Activated T-cell treated with anti-CD3 and anti-CD28 coated beads, Interleukin-2, amount 50 U/mL, for 48 hours (primary cell): ENCODE measurements at regions not wholly inside any gene's neighbourhood (a gene's known extent, or its start where the extent isn't known, plus 50 kb on each side); places are given as distances from the start of the nearest gene placed in this dataset.
"Not testable (repeated sequence)": the region's sequence is repeated elsewhere in the genome, so short reads cannot be mapped to it uniquely, and the experiment has no call there.

Experiments used
- DNase-seq, 2 experiments: peaks; one replicate each; pipeline ENCODE4 v3.0.0-alpha.2; 2020

GRCh38 chr10:38364073-38364472, 269.9 kb downstream of the ZNF37A start:
- DNase-seq = not testable (repeated sequence)

DNA sequence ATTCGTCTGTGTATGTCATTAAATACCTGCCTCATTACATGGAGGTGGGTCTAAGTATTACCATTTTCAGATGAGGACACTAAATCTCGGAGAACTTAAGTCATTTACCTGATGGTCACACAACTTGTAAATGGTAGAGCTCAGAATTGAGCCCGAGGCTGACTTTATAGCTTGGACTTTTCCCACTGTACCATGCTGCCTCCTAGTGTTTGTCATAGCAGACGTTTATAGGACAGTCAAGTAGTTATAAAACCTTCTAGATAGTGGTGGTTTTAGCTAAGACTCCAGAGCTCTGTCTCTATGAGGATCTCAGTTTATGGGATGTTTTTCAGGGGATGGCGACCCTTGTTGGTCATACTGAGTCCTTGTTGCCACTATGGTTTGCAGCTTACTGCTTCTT, 271.8 kb downstream of the ZNF37A start:
- not testable (repeated sequence) for DNase-seq

DNA sequence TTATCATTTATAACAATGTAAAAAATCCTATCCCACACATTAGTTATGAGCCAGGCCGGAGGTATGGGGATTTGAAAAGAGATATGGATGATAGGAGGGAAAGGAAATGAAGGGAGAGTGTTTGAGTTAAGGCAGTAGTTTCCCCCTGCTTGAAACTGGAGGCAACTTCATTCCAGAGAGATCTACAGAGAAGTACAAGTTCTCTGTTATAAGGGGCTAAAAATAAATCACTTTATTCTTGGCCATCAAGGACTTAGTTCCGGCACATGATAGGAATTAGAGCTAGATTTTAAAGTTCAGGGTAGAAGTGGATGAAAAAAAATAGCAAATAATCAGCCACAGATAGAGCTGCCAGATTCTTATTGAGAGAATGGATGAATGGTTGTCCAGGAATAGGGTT, 289.7 kb downstream of the ZNF37A start:
- not testable (repeated sequence) for DNase-seq

GRCh38 chr10:38386869-38387268, 292.7 kb downstream of the ZNF37A start:
- not testable (repeated sequence) for DNase-seq

DNA sequence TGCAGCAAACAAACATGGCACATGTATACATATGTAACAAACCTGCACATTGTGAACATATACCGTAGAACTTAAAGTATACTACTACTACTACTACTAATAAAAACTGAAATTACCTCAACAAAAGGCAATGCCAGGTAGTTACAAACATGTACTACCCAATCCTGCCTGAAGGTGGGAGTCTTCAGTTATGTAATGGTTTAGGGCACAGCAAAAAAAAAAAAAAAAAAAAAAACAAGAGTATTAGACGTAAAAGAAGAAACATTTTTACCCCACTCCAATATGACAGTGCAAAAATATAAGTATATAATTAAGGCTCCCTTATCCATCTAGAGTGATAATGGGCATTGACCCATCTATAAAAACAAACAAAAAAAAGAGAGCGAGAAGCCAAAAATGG, 296.6 kb downstream of the ZNF37A start:
- not testable (repeated sequence) for DNase-seq

GRCh38 chr10:38395465-38395864, 301.3 kb downstream of the ZNF37A start:
- DNase-seq = not testable (repeated sequence)

- not testable (repeated sequence) for DNase-seq
Observed at GRCh38 chr10:38396178-38396954, 302.2 kb downstream of the ZNF37A start.

- not testable (repeated sequence) for DNase-seq
Observed at GRCh38 chr10:38401565-38401964, 307.4 kb downstream of the ZNF37A start.

GRCh38 chr10:38402442-38403346, 308.6 kb downstream of the ZNF37A start:
- DNase-seq = peak; percentile 87 to 92

- DNase-seq = peak in 1 of 2 experiments; percentile 15
Observed at GRCh38 chr10:38403347-38404117, 309.4 kb downstream of the ZNF37A start.

DNA sequence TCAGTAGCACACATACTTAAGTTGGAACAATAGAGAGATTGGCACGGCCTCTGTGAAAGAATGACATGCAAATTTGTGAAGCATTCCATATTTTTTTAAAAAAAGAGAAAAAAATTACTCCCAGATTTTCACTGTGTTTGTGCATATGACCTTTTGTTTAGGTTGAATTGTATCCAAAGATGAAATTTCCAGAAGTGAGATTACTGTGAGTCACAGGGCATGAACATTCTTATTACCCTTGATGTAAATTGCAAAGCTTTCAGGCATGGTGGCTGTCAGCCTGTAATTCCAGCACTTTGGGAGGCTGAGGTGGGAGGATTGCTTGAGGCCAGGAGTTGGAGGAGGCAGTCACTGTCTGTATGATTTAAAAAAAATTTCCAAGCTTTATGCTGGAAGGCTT, 329.5 kb downstream of the ZNF37A start:
- not testable (repeated sequence) for DNase-seq

DNA sequence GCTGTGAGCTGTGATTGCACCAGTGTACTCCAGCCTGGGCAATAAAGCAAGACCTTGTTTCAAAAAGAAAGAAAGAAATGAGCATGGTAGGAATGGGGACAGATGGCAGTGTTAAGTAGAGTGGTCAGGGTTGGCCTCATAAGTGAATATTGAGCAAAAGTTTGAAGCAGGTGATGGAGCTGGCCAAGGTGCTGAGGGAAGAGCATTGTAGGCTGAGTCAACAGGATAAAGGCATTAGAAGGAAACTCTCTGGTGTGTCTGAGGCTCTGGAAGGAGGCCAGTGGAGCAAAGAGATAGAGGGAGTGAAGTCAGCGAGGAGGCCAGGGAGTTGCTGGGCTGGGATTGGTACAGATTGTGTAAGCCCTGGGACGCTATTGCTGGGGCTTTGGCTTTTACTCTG, 336.1 kb downstream of the ZNF37A start:
- not testable (repeated sequence) for DNase-seq

- DNase-seq = not testable (repeated sequence)
Observed at GRCh38 chr10:38437359-38437758, 343.2 kb downstream of the ZNF37A start.

DNA sequence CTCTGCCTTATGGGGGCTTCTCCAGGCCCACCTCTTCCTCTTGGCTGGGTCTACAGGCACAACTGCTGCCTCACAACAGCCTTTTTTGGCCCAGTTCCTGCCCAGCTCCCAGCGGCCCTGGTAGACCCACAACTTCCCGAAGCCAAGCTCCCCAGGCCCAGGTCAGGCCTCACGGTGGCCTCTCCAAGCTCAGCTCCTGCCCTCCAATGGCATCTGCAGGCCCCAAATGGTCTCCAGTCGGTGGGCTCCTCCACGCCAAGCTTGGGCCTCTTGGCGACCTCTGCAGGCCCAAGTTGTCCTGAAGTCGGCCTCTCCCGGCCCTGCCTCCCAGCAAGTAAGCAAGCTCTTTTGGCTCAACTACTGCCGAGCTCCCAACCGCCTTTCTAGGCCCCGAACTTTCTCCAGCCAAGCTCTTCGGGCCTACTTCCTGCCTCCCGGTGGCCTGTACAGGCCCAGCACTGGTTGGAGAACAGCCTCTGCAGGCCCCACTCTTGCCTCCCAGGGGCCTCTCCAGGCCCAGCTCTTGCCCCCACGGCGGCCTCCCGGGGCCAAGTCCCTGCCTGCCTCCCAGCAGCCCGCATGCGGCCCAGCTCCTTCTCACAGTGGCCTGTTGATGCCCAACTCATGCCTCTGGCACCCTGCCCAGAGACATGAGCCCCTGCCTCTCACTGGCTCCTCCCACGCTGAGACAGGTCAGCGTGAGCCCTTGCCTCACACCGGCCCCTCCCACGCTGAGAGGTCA, 354.6 kb downstream of the ZNF37A start:
- DNase-seq = not testable (repeated sequence)

DNA sequence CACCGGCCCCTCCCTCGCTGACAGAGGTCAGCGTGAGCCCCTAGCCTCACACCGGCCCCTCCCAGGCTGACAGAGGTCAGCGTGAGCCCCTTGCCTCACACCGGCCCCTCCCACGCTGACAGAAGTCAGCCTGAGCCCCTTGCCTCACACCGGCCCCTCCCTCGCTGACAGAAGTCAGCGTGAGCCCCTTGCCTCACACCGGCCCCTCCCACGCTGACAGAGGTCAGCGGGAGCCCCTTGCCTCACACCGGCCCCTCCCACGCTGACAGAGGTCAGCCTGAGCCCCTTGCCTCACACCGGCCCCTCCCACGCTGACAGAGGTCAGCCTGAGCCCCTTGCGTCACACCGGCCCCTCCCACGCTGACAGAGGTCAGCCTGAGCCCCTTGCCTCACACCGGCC, 355.5 kb downstream of the ZNF37A start:
- not testable (repeated sequence) for DNase-seq

GRCh38 chr10:38450372-38451057, 356.4 kb downstream of the ZNF37A start:
- not testable (repeated sequence) for DNase-seq

GRCh38 chr10:38451306-38451967, 357.3 kb downstream of the ZNF37A start:
- not testable (repeated sequence) for DNase-seq
